ENCODE measurements at regions not wholly inside any gene's neighbourhood (a gene's known extent, or its start where the extent isn't known, plus 50 kb on each side); places are given as distances from the start of the nearest gene placed in this dataset.

GRCh38 chr18:40407909-40408308, 1547.1 kb upstream of the PIK3C3 start:
- 30 to 34% (median 32%) methylated on average over 3 of the region's 3 CpGs for WGBS, 3 donors
- TF ChIP-seq EP300 (IDR thresholded peaks at IDR 0.05) (no peak), POLR2A (IDR thresholded peaks at IDR 0.05) (no peak), CTCF (IDR thresholded peaks at IDR 0.05) (no peak)
- Histone ChIP-seq H3K27ac (no peak overlapping the region), H3K36me3 (no peaks in the 10 kb centered on the region), H3K4me1 (ENCODE audit: insufficient read depth) (no peaks in the 10 kb centered on the region), H3K9me3 (no peaks in the 10 kb centered on the region), H3K27me3 (peaks cover 2% of the 10 kb centered on the region), H3K4me3 (no peak overlapping the region)
- DNase-seq = no peak
- intact Hi-C loops (cut with DNase I) = no loop called here

GRCh38 chr18:40404284-40404683, 1550.8 kb upstream of the PIK3C3 start:
- Histone ChIP-seq H3K27me3 (no peaks in the 10 kb centered on the region), H3K4me1 (ENCODE audit: insufficient read depth) (no peaks in the 10 kb centered on the region), H3K36me3 (no peaks in the 10 kb centered on the region), H3K9me3 (no peaks in the 10 kb centered on the region), H3K27ac (no peak overlapping the region), H3K4me3 (no peak overlapping the region)
- intact Hi-C loops (cut with DNase I) = no loop called here
- 83 to 96% (median 88%) methylated on average over 1 of the region's 1 CpG for WGBS, 3 donors
- no peak for DNase-seq
- TF ChIP-seq CTCF (IDR thresholded peaks at IDR 0.05) = no peak

GRCh38 chr18:40402052-40402451, 1553.0 kb upstream of the PIK3C3 start:
- H3K27ac ChIP-seq = no peak overlapping the region
- no peak for TF ChIP-seq CTCF (IDR thresholded peaks at IDR 0.05)
- TF ChIP-seq POLR2A (IDR thresholded peaks at IDR 0.05) = no peak
- TF ChIP-seq EP300 (IDR thresholded peaks at IDR 0.05) = no peak
- no peaks in the 10 kb centered on the region for H3K27me3 ChIP-seq
- no peaks in the 10 kb centered on the region for H3K9me3 ChIP-seq
- DNase-seq = no peak
- intact Hi-C loops (cut with DNase I) = no loop called here
- WGBS, 3 donors = 35 to 46% (median 41%) methylated on average over 1 of the region's 1 CpG
- H3K4me1 ChIP-seq (ENCODE audit: insufficient read depth) = no peaks in the 10 kb centered on the region
- no peaks in the 10 kb centered on the region for H3K36me3 ChIP-seq
- no peak overlapping the region for H3K4me3 ChIP-seq

- 58 to 71% (median 64%) methylated on average over 2 of the region's 2 CpGs for WGBS, 3 donors
- no peak for DNase-seq
Measured at GRCh38 chr18:40388121-40388520, 1566.9 kb upstream of the PIK3C3 start.

More at GRCh38 chr18:40388121-40388520, 1566.9 kb upstream of the PIK3C3 start:
- Histone ChIP-seq H3K27ac (no peak overlapping the region), H3K36me3 (no peaks in the 10 kb centered on the region), H3K4me3 (no peak overlapping the region), H3K4me1 (ENCODE audit: insufficient read depth) (no peaks in the 10 kb centered on the region), H3K27me3 (no peaks in the 10 kb centered on the region), H3K9me3 (no peaks in the 10 kb centered on the region)
- TF ChIP-seq POLR2A (IDR thresholded peaks at IDR 0.05) (no peak), EP300 (IDR thresholded peaks at IDR 0.05) (no peak), CTCF (IDR thresholded peaks at IDR 0.05) (no peak)
- intact Hi-C loops (cut with DNase I) = no loop called here

All from ovary (tissue), 7 donors.